D721Med (cell line): ENCODE measurements at regions not wholly inside any gene's neighbourhood (a gene's known extent, or its start where the extent isn't known, plus 50 kb on each side); places are given as distances from the start of the nearest gene placed in this dataset.

Source experiments
- DNase-seq: peaks from one replicate; pipeline ENCODE4 v3.0.0; 2011; ENCODE audit warnings: low spot score; ENCODE audit not compliant: insufficient read length
- FAIRE-seq: peaks from 2 replicates; lab custom pipeline; 2011; peaks lifted over from hg19 to GRCh38; lab: Jason Lieb, UNC
- TF ChIP-seq, protein P1 (sequence below): IDR thresholded peaks from 2 replicates; pipeline ENCODE4 v1.5.1; 2012; ENCODE audit warnings: mild to moderate bottlenecking, control low read depth; ENCODE audit not compliant: insufficient read depth; ENCODE audit errors: missing control alignments

GRCh38 chr4:133638751-133639150, 489.7 kb downstream of the PCDH10 start:
- TF ChIP-seq, protein P1, sequence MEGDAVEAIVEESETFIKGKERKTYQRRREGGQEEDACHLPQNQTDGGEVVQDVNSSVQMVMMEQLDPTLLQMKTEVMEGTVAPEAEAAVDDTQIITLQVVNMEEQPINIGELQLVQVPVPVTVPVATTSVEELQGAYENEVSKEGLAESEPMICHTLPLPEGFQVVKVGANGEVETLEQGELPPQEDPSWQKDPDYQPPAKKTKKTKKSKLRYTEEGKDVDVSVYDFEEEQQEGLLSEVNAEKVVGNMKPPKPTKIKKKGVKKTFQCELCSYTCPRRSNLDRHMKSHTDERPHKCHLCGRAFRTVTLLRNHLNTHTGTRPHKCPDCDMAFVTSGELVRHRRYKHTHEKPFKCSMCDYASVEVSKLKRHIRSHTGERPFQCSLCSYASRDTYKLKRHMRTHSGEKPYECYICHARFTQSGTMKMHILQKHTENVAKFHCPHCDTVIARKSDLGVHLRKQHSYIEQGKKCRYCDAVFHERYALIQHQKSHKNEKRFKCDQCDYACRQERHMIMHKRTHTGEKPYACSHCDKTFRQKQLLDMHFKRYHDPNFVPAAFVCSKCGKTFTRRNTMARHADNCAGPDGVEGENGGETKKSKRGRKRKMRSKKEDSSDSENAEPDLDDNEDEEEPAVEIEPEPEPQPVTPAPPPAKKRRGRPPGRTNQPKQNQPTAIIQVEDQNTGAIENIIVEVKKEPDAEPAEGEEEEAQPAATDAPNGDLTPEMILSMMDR: no peak
- DNase-seq (no peak), FAIRE-seq (no peak)

GRCh38 chr4:133637161-133637560, 488.1 kb downstream of the PCDH10 start:
- no peak for DNase-seq
- FAIRE-seq: no peak
- TF ChIP-seq, protein P1: no peak

- FAIRE-seq: no peak
- TF ChIP-seq, protein P1: no peak
- DNase-seq: no peak
Observed at GRCh38 chr4:133624744-133625143, 475.6 kb downstream of the PCDH10 start.

DNA sequence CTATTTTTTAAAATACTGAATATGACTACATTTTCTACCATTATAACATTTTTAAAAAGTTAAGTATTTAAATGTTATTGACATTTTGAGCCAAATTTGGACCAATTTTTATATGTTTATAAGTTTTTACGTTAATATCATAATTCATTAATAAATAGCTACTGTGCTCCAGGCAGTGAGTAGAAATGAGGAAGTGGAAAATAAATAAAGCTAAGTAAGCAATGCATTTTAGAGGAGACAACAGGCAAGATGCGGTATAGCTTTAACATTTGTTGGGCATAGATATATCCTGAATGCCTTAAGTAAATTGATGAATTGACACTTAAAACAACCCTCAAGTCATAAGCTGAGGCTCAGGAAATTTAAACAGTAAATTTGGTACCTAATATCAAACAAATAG, 474.8 kb downstream of the PCDH10 start:
- DNase-seq: no peak
- TF ChIP-seq, protein P1: no peak
- FAIRE-seq: peak; percentile 25

- DNase-seq (no peak), FAIRE-seq (peak; percentile 53)
- TF ChIP-seq, protein P1: no peak
Observed at GRCh38 chr4:133621628-133622027, 472.5 kb downstream of the PCDH10 start.

- TF ChIP-seq, protein P1: no peak
- DNase-seq (no peak), FAIRE-seq (no peak)
Observed at GRCh38 chr4:133620555-133620954, 471.5 kb downstream of the PCDH10 start.

- FAIRE-seq (no peak), DNase-seq (no peak)
- TF ChIP-seq, protein P1: no peak
Observed at GRCh38 chr4:133618963-133619362, 469.9 kb downstream of the PCDH10 start.
